ENCODE measurements at regions not wholly inside any gene's neighbourhood (a gene's known extent, or its start where the extent isn't known, plus 50 kb on each side); places are given as distances from the start of the nearest gene placed in this dataset.

DNA sequence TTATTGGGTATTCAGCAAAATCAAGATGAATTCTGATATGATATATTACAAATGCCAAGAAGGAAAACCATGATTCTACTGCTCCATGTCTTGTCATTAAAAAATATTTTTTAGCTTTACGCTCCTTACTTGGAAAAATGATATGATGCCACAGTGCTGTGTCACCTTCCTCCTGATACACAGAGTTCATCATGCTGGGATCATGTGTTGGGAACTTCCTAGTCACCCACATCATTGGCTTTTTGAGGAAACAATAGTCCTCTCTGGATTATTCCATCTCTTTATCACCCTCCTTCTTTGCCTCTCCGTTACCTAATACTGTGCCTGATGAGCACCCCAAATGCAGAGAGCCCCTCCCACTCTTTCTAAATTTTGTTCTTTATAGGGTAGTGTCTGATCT is 94.3 kb upstream of the PFN2 start:
- no peak for DNase-seq (ENCODE audit: low read depth)

DNA sequence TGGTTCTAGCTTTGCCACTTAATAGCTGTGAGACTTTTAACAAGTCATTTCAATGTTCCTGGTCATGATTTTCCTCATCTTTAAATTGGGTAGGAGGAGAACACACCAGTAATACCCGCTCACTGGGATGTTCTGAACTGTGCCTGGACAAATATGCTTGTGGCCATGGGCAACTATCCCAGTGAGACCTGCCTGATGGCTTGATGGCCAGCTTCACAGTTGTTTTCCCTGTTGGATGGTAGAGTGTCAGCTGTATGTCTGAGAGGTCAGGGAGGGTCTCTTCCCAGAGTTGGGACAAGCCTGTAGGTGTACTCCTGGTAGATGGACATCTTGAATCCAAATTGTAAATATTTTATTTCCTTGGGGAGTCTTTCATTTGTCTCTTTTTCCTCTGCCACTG is 92.5 kb upstream of the PFN2 start:
- no peak for DNase-seq (ENCODE audit: low read depth)

DNA sequence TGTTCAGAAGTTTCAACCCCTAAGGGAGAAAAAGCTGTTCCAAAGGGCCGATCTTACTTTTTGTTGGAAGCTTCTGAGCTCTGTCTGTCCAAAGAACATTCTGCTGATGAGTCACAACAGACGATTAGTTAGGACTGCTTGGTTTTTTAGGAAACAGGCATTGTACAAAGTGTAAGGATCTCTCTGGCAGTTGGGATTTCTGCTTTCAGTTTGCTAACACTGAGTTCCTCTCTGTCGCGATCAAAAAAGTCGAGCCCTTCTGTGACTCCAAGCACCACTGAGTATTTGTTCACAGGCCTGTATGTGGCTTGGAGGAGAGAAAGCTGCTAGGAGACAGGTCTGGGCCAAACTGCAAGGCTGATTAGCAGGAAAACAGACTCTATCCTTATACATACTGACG is 91.8 kb upstream of the PFN2 start:
- no peak for DNase-seq (ENCODE audit: low read depth)

- no peak for DNase-seq (ENCODE audit: low read depth)
These were observed 90.8 kb upstream of the PFN2 start for GRCh38 chr3:150061288-150062024.

DNA sequence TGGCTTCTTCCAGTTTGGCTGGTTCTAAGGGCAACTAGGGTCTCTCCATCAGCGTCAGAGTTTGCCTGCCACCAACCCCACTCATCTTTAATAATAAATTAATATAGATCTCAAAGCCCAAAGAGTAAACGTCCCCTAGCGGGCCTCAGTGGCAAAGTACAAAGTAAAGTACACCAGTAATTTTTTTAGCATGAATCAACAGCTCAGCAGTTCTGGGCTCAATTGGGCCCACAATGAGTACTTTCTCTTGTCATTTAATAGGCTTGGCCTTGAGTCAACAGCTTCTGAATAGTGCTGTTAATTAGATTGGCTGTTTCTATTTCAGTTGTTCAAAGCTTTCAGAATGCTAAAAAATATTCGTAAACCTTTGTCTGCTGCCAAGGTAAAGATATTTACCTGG is 89.0 kb upstream of the PFN2 start:
- DNase-seq (ENCODE audit: low read depth) = no peak

DNA sequence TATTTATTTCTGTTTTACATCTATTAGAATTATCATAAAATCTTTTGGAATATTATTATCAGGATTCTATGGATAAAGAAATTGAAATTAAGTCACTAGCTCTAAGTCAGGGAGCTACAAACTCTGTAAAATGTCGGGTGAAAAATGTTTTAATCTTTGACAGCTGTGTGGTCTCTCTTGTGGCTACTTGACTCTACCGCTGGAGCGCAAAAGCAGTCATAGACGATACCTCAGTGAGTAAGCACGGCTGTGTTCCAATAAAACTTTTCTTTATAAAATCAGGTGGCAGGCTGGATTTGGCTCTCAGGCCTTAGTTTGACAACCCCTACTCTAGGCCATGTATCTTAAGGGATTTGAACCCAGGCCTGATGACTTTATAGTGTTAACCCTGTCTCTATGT is 88.5 kb upstream of the PFN2 start:
- DNase-seq (ENCODE audit: low read depth) = no peak

- no peak for DNase-seq (ENCODE audit: low read depth)
These were observed 86.5 kb upstream of the PFN2 start for GRCh38 chr3:150057227-150057626.

DNA sequence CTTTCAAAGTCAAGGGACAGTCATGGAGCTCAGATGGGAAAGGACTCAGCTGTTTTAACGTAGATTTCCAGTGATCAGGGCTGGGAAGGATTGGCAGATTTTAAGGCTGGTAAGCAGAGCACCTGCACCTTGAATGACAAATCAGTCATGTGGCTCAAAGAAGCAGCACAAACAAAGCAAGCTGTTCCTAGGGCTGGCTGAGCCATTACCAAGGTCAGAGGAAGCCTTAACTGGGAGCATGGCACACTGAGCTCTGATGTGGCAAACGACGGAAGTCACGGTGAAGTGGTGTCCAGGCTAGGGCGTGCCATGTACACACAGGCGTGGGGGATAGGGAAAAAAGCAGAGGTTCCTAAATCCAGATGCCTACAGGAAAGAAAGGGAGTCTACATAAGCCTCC is 84.6 kb upstream of the PFN2 start:
- no peak for DNase-seq (ENCODE audit: low read depth)

DNA sequence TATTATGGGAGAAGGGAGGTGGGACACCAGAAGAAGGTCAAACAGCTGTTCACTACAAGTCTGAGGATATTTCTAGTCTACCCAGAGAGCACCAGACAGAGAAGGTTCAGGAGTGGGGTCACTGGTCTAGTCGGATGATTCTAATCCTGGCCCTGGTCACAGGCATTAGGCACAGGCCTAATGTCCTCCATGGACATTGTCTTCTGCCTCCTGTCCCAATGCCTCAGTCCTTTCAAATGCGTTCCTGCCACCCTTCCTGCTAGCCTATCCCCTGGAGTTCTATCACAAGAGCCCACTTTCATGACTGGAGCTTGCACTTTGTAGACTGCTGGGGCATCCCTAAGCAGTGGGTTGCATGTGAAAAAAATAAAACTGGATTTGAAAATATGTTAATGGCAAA is 83.9 kb upstream of the PFN2 start:
- DNase-seq (ENCODE audit: low read depth) = no peak

GRCh38 chr3:150050510-150050909 is 79.8 kb upstream of the PFN2 start:
- DNase-seq (ENCODE audit: low read depth) = no peak

DNA sequence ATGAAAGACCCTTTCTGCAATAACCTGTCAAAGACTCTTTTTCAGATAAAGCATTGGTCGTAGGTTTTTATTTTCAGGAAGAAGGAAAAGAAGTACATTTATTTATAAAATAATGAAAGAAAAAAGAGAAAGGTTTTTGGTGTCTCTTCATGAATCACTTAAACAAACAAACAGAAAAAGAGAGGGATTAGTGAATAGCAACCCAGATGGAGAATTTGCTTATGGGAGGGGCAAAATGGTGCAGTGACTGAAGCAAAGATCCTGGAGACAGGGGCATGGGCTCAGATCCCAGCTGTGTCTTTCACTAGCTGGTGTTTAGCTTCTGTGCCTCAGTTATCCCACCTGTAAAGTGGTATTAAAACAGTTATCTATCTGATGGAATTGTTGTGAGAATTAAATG is 78.6 kb upstream of the PFN2 start:
- no peak for DNase-seq (ENCODE audit: low read depth)

GRCh38 chr3:150041877-150042276 is 71.2 kb upstream of the PFN2 start:
- no peak for DNase-seq (ENCODE audit: low read depth)

GRCh38 chr3:150040097-150040496 is 69.4 kb upstream of the PFN2 start:
- DNase-seq (ENCODE audit: low read depth) = no peak

GRCh38 chr3:150038830-150039229 is 68.1 kb upstream of the PFN2 start:
- no peak for DNase-seq (ENCODE audit: low read depth)

GRCh38 chr3:150036780-150037179 is 66.1 kb upstream of the PFN2 start:
- DNase-seq (ENCODE audit: low read depth) = no peak

GRCh38 chr3:150035910-150036612 is 65.4 kb upstream of the PFN2 start:
- DNase-seq (ENCODE audit: low read depth) = no peak

DNA sequence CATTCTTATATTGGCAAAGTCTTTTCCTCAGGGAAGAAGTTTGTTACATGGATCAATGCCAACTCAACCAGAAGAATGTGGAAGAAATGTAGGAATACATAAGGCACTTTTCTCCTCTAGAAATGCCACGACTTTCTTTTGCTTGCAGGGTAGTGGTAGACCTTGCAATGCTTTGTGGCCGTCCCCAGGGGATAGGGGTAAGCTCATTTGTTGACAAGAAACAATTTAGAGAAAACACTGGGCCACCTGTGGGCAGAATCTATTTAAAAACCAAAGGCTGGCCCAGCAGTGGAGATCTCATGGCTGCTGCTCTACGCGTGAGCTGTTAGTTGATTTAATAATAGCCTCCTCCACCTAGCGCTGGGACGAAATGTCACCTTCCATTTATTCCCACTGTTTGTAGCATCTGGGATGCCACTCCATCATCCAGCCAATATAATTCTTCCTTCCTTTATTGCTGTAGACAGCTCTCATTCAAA is 64.6 kb upstream of the PFN2 start:
- DNase-seq (ENCODE audit: low read depth) = no peak

DNA sequence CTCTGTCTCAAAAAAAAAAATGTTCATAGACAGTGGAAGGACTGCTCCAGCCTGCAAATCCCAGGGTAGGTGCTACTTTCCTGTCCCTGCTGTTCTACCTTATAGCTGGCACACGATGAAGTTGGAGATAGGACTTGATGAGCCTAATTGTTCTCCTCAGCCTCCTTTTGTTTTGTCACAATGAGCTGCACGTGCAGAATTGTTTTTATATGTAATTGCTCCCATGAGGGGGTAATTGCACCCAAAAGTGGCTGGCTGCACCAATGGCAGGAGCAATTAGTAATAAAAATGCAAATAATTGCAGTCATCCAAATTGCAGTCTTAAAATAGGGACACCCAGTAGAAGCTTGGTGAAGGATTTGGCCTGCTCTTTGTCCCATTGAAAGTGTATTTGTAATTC is 63.0 kb upstream of the PFN2 start:
- DNase-seq (ENCODE audit: low read depth) = no peak

GRCh38 chr3:150030841-150031240 is 60.1 kb upstream of the PFN2 start:
- DNase-seq (ENCODE audit: low read depth) = no peak

- DNase-seq (ENCODE audit: low read depth) = no peak
These were observed 52.5 kb upstream of the PFN2 start for GRCh38 chr3:150023239-150023636.

DNA sequence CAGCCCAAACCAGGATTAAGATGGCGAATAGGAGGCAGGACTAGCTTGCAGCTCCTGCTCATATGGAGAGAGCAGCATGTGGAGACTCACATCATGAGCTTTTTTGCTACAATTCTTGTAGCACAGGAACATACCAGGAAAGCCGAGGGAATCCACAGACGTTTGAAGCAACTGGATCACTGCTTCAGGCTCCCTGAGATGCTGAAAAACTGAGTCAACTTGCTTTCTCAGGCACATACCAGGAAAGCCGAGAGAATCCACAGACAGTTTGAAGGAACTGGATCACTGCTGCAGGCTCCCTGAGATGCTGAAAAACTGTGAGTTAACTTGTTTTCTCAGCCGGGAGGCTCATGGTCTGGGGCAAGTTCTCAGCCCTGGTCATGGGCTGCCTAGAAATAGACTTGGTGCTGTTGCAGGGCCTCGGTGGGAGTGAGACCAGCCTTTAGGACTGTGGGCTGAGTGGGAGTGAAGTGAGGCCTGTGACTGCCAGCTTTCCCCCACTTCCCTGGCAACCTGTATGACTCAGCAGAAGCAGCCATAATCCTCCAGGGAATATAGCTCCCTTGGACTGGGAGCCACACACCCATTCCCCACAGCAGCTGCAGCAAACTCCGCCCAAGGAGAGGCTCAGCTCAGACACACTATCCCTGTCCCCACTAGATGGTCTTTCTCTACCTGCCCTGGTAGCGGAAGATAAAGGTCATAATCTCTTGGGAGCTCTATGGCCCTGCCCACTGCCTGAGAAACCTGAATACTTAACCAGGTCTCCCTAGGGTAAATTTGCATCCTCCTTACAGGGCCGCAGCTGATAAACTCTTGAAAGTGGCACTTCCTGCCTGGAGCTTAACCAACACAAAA is 51.9 kb upstream of the PFN2 start:
- no peak for DNase-seq (ENCODE audit: low read depth)

- no peak for DNase-seq (ENCODE audit: low read depth)
These were observed 49.8 kb upstream of the PFN2 start for GRCh38 chr3:150020527-150020926.
